ENCODE measurements at regions not wholly inside any gene's neighbourhood (a gene's known extent, or its start where the extent isn't known, plus 50 kb on each side); places are given as distances from the start of the nearest gene placed in this dataset.
"Not testable (repeated sequence)": the region's sequence is repeated elsewhere in the genome, so short reads cannot be mapped to it uniquely, and the experiment has no call there.

- in situ Hi-C loops (cut with HindIII; ENCODE audit: low sequenced_read_pairs) = no loop called here
- DNase-seq (ENCODE audit: low spot score) = no peak
These were observed 131.1 kb downstream of the TMEM114 start for GRCh38 chr16:8459085-8459733.

GRCh38 chr16:8458481-8459046 lies 131.7 kb downstream of the TMEM114 start:
- no peak for DNase-seq (ENCODE audit: low spot score)
- in situ Hi-C loops (cut with HindIII; ENCODE audit: low sequenced_read_pairs) = no loop called here

- in situ Hi-C loops (cut with HindIII; ENCODE audit: low sequenced_read_pairs) = no loop called here
- DNase-seq (ENCODE audit: low spot score) = no peak
These were observed 137.0 kb downstream of the TMEM114 start for GRCh38 chr16:8453359-8453758.

GRCh38 chr16:8452941-8453340 lies 137.4 kb downstream of the TMEM114 start:
- in situ Hi-C loops (cut with HindIII; ENCODE audit: low sequenced_read_pairs) = no loop called here
- no peak for DNase-seq (ENCODE audit: low spot score)

GRCh38 chr16:8436931-8437330 lies 153.4 kb downstream of the TMEM114 start:
- no peak for DNase-seq (ENCODE audit: low spot score)
- in situ Hi-C loops (cut with HindIII; ENCODE audit: low sequenced_read_pairs) = no loop called here

- DNase-seq (ENCODE audit: low spot score) = no peak
- in situ Hi-C loops (cut with HindIII; ENCODE audit: low sequenced_read_pairs) = no loop called here
These were observed 158.5 kb downstream of the TMEM114 start for GRCh38 chr16:8431783-8432182.

GRCh38 chr16:8430401-8430800 lies 159.9 kb downstream of the TMEM114 start:
- in situ Hi-C loops (cut with HindIII; ENCODE audit: low sequenced_read_pairs) = no loop called here
- DNase-seq (ENCODE audit: low spot score) = no peak

GRCh38 chr16:8426569-8426968 lies 163.7 kb downstream of the TMEM114 start:
- in situ Hi-C loops (cut with HindIII; ENCODE audit: low sequenced_read_pairs) = no loop called here
- DNase-seq (ENCODE audit: low spot score) = no peak

GRCh38 chr16:8417145-8417544 lies 173.2 kb downstream of the TMEM114 start:
- in situ Hi-C loops (cut with HindIII; ENCODE audit: low sequenced_read_pairs) = no loop called here
- no peak for DNase-seq (ENCODE audit: low spot score)

GRCh38 chr16:8408855-8409567 lies 181.3 kb downstream of the TMEM114 start:
- no peak for DNase-seq (ENCODE audit: low spot score)
- in situ Hi-C loops (cut with HindIII; ENCODE audit: low sequenced_read_pairs) = no loop called here

- in situ Hi-C loops (cut with HindIII; ENCODE audit: low sequenced_read_pairs) = no loop called here
- DNase-seq (ENCODE audit: low spot score) = no peak
These were observed 183.0 kb downstream of the TMEM114 start for GRCh38 chr16:8407351-8407750.

- no peak for DNase-seq (ENCODE audit: low spot score)
- in situ Hi-C loops (cut with HindIII; ENCODE audit: low sequenced_read_pairs) = no loop called here
These were observed 186.1 kb downstream of the TMEM114 start for GRCh38 chr16:8403978-8404749.

GRCh38 chr16:8402981-8403843 lies 187.1 kb downstream of the TMEM114 start:
- DNase-seq (ENCODE audit: low spot score) = no peak
- in situ Hi-C loops (cut with HindIII; ENCODE audit: low sequenced_read_pairs) = no loop called here

GRCh38 chr16:8400683-8401082 lies 189.6 kb downstream of the TMEM114 start:
- in situ Hi-C loops (cut with HindIII; ENCODE audit: low sequenced_read_pairs); DNase-seq (ENCODE audit: low spot score): not testable (repeated sequence)

- no peak for DNase-seq (ENCODE audit: low spot score)
- in situ Hi-C loops (cut with HindIII; ENCODE audit: low sequenced_read_pairs) = no loop called here
These were observed 191.8 kb downstream of the TMEM114 start for GRCh38 chr16:8398548-8398947.

GRCh38 chr16:8397223-8397622 lies 193.1 kb downstream of the TMEM114 start:
- in situ Hi-C loops (cut with HindIII; ENCODE audit: low sequenced_read_pairs) = no loop called here
- no peak for DNase-seq (ENCODE audit: low spot score)

GRCh38 chr16:8396463-8396862 lies 193.8 kb downstream of the TMEM114 start:
- in situ Hi-C loops (cut with HindIII; ENCODE audit: low sequenced_read_pairs) = no loop called here
- no peak for DNase-seq (ENCODE audit: low spot score)

GRCh38 chr16:8391257-8391656 lies 199.1 kb downstream of the TMEM114 start:
- in situ Hi-C loops (cut with HindIII; ENCODE audit: low sequenced_read_pairs) = no loop called here
- no peak for DNase-seq (ENCODE audit: low spot score)

GRCh38 chr16:8388684-8389083 lies 201.6 kb downstream of the TMEM114 start:
- no peak for DNase-seq (ENCODE audit: low spot score)
- in situ Hi-C loops (cut with HindIII; ENCODE audit: low sequenced_read_pairs) = no loop called here

All from G401 (cell line).